HG02938 (cell line): ENCODE measurements at regions not wholly inside any gene's neighbourhood (a gene's known extent, or its start where the extent isn't known, plus 50 kb on each side); places are given as distances from the start of the nearest gene placed in this dataset.
"Not testable (repeated sequence)": the region's sequence is repeated elsewhere in the genome, so short reads cannot be mapped to it uniquely, and the experiment has no call there.

Experiments used
- ATAC-seq: cut with Tn5 transposase; IDR thresholded peaks from one replicate; pipeline ENCODE4 v1.9.1; 2021; ENCODE audit warnings: mild to moderate bottlenecking, moderate library complexity; ENCODE audit not compliant: unreplicated experiment

- no peak for ATAC-seq
These were observed 466.3 kb downstream of the CD83 start for GRCh38 chr6:14583826-14584225.

DNA sequence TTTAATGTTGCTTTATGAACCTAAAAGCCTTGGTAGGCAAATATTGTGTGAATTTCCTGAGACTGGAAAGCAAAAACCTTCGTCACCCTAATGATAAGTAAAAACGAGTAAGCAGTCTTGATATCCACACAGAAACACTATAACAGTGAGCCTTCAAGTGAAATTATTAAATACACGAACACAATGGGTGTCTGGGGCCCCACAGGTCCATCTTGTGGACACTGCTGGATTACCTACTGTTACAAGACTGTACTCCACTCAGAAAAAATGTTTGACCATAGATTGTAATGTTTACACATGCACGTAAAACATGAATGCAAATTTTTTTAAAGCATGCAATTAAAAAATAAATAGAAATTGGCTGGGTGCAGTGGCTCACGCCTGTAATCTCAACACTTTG is 466.9 kb downstream of the CD83 start:
- no peak for ATAC-seq

DNA sequence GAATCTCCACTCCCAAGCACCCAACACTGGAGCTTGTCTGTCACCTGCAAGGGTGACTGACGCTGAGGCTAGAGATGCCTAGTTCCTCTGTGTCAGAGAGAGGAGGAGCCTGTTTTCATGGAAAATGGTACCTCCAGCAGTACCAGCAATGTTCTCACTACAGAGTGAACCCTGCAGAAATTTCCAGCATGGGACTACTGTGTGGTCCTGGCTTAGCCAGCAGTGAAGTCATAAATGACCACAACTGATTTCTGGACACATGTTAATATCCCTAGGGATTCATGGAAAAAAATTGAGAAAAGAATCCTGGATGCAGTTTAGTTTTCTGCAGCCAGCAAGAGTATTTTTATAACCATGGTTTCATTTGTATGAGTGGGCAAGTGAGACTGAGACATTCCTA is 468.1 kb downstream of the CD83 start:
- ATAC-seq = no peak

DNA sequence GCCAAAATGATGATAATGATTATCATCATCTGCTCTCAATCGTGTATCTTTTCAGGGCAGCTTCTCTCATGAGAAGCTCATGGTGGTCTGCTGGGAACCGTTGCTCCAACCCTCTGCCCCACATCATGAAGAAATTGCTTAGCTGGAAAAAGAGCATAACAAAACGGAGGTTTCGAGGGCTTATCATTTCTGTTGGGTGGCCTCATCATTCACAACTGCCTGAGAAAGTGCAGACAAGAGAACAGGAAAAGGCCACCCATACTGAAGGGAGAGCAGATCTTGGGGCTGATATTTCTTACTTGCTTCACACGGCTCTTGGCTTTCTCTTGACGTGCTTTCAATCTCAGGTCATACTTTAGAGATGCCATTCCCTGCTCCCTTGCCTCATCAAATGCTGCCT is 471.6 kb downstream of the CD83 start:
- ATAC-seq = no peak

- ATAC-seq = no peak
These were observed 473.0 kb downstream of the CD83 start for GRCh38 chr6:14590586-14590985.

DNA sequence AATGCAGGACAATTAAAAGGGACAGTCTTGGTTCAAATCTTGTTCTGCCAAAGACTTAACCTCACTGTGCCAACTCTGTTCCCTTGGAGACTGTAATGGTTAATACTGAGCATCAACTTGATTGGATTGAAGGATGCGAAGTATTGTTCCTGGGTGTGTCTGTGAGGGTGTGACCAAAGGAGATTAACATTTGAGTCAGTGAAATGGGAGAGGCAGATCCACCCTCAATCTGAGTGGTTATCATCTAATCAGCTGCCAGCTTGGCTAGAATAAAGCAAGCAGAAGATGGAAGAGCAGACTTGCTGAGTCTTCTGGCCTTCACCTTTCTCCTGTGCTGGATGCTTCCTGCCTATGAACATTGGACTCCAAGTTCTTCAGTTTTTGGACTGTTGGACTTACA is 474.4 kb downstream of the CD83 start:
- ATAC-seq = no peak

- no peak for ATAC-seq
These were observed 475.7 kb downstream of the CD83 start for GRCh38 chr6:14593286-14593685.

- ATAC-seq = no peak
These were observed 478.2 kb downstream of the CD83 start for GRCh38 chr6:14595751-14596150.

GRCh38 chr6:14596410-14596809 is 478.8 kb downstream of the CD83 start:
- ATAC-seq = no peak

- no peak for ATAC-seq
These were observed 479.5 kb downstream of the CD83 start for GRCh38 chr6:14597090-14597489.

DNA sequence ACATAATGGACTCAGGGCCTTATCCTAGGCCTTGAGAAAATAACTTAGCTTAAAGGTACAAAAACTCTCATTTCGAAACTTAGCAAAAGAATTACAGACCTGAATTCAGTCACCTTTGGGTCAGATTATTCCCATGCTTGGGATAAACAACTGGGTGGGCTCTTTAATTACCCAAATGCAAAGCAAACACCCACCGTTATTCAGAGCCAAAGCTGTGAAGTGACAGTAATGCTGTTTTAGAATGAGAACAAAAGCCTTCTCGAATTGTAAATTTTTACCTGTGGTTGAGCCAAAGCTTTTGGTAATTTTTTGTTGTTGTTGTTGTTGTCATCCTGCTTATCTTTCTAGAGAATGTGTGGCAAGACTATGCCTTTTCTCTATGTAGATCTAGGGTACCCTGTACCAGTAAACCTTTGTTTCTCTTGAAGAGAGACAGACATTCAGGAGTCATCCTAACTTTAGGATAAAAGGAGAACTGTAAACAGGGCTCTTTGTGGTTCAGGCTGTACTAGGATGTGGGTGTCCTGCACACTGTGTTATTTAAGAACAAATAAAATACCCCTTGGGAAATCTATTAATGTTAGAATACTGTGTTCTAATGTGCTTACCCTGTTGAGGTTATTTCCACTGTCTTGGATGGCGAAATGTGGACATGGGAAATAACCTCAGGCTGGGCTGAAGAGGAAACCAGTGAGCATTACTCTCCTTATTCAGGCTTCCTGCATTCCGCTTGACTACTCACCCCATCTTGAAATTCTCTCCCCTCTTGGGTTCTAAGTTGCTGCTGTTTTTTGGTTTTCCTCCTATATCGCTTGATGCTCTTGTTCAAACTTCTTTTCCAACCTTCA is 480.7 kb downstream of the CD83 start:
- no peak for ATAC-seq

GRCh38 chr6:14600306-14600705 is 482.7 kb downstream of the CD83 start:
- ATAC-seq = not testable (repeated sequence)

GRCh38 chr6:14601490-14601889 is 483.9 kb downstream of the CD83 start:
- no peak for ATAC-seq

DNA sequence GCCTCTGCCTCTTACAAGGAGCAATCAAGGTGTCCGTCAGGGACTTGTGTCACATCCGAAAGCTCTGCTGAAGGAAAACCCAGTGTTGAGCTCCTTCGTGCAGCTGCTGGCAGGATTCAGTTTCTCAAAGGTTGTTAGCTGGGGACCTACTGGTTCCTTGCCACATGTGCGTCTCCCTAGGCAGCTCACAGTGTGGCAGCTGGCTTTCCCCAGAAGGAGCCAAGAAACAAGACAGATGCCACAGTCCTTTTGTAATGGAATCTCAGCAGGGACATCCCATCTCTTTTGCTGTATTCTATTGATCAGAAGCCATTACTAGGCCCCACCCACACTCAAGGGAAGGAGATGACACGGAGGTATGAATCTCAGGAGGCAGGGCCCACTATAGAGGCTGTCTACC is 488.8 kb downstream of the CD83 start:
- ATAC-seq = no peak

DNA sequence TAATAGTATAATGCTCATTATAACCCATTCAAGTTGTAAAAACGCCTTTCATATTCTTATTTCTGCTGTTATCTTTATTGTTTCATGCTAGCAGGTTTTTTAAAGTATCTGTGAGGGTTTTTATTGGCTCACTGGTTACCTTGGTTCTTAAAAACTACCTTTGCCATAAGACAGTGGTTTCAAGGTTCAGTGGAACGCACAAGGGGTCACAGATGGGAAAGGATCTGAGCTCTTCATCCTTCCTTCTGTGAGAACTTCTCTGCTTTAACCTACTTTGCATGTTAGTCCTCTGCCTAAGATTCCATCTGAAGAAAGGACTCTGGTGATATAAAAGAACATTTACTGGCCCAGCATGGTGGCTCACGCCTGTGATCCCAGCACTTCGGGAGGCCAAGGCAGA is 492.6 kb downstream of the CD83 start:
- no peak for ATAC-seq

DNA sequence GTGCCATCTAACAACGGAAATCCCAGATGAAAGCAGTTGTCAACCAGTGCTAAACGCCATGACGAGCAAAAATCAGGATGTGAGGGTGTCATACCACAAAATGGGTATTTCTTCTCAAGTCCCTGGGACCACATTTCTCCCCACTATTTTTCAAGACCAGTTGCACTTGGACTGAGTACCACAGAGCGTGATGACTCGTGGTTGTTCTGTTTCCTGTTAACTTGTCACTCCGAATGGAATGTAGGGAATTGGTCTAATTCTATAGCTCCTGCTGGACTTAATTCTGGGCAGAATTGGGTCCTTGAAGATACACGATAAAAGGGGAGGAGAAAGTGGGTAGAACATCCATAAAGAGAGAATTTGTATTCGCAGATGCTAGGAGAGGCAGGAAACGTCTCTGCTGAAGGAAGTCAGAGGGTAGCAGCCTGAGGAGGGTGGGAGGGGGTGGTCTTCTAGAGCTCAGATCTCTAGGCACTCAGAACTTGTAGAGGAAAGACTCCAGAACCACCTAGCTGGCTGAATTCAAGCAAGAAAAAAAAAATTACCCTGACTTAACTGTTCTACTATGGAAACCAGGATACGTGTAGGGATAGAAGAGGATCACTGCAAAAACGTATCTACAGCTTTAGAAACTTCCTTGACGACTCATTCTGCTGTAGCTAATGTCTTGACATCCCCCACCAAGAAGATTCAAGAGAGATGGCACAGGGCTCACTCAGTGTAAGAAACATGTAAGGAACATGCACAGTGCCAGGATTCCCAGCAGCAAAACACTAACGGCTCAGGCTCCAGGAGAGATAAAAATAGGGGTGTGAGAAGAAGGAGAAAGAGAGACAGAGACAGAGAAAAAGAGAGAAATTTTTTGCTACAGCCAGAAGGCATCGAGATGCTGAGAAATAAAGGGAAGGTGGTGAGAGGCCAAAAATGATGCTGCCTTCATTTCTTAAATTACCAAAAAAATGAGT is 494.7 kb downstream of the CD83 start:
- ATAC-seq = no peak

- no peak for ATAC-seq
These were observed 497.1 kb downstream of the CD83 start for GRCh38 chr6:14614631-14615030.

DNA sequence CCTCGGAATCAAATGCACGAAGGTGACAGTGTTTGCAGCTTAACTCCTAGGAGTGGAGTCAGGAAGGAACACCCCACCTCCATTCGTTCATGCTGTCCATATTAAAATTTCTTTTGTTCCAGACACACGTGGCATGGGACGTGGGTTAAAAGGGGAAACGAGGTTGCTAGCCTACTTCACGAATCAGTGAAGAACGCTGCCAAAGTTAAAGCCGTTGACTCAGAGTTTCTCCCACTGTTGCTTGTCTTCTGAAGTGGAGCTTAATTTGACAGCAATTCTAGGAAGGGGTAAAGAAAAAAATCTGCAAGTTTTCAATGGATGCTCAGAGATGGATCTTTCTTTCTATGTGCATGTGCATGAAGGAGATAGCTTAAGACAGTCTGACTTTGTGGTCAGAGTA is 499.1 kb downstream of the CD83 start:
- ATAC-seq = no peak

DNA sequence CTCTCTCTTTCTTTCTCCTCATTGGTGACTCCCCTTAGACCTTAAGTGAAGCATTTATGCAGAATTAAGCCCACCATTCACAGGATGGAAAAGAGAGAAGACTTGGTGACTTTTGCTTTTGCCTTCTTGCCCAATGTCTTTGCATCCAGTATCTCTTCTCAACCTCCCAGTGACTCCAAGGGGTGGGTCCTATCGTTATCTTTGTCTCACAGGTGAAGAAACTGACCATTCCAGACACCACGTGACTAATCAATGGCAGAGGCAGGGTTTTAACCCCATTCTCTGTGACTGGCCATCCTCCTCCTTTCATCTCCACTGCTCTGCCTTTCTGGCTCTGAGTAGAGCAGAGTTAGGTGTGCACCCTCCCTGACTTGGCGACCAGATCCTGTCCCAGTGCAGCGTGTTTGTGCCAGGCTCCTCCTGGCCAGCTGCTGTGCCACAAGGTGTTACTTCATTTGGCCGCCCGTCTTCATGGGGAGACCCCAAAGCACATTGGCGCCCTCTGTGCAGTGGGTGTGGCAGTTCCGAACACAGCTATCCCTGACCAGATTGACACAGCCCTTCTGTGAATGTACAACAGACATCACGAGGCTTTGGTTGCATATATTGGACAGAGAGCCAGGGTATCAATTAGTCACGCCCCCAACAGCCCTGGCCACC is 501.3 kb downstream of the CD83 start:
- no peak for ATAC-seq

DNA sequence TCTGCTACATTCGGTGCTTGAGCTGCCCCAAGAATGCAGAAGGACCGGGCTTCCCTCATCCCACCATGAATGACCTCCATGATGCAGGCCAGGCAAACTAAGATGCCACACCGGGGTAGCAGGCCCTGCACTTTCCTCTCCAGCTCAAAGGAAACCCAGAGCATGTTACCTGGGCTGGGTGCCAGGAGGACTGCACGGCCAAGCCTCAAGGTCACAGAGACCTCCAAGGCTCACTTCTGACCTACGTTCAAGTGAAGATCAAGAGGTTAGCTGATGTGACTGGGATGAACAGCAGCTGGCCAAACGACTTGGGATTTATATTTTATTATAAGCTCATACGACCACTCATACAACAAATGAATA is 501.8 kb downstream of the CD83 start:
- no peak for ATAC-seq

DNA sequence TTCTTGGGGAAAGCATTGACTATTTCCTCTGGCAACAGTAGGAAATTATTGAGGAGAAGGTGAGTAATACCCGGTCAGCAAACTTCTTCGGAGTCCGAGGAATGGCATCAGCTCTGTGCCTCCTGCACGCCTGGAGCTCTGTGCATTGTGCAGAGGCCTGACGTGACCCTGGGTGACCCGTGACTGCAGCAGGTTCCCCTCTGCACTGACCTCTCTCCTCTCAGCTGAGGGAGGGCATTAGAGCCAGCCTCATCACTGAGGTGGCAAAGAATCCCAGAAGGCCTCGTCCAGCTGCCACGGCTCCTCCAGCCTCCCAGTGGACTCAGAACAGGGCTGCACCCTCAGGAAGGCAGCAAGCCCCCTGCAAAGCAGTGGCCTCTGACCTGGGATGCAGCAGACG is 502.9 kb downstream of the CD83 start:
- ATAC-seq = no peak
